GM18505 (cell line): ENCODE measurements at regions not wholly inside any gene's neighbourhood (a gene's known extent, or its start where the extent isn't known, plus 50 kb on each side); places are given as distances from the start of the nearest gene placed in this dataset.
"Not testable (repeated sequence)": the region's sequence is repeated elsewhere in the genome, so short reads cannot be mapped to it uniquely, and the experiment has no call there.

Experiments used
- ATAC-seq: cut with Tn5 transposase; IDR thresholded peaks from one replicate; pipeline ENCODE4 v1.9.1; 2021; ENCODE audit not compliant: unreplicated experiment
- POLR2A ChIP-seq: IDR thresholded peaks from 4 replicates; pipeline ENCODE4 v1.6.1; 2011; ENCODE audit warnings: borderline replicate concordance; ENCODE audit not compliant: insufficient read depth, insufficient read length; ENCODE audit errors: extremely low read depth

DNA sequence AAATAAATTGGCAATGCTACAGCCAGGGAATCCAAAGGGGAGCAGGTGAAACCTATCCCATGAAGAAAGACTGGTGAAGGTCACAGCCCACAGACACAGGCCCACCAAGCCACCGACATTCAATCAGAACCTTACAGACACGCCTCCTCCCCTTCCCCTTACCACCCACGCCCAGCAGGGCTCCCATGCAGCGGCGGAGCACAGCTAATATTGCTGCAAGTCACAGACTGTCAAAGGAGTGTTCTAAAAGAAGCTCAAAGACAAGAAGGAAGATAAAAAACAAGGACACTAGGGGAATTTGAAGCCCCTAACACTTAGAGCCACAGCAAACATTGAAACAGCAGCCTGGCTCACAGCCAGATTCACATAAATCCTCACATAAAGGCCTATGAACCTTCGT lies 91.2 kb downstream of the MED10 start:
- no peak for ATAC-seq
- no peak for TF ChIP-seq POLR2A

DNA sequence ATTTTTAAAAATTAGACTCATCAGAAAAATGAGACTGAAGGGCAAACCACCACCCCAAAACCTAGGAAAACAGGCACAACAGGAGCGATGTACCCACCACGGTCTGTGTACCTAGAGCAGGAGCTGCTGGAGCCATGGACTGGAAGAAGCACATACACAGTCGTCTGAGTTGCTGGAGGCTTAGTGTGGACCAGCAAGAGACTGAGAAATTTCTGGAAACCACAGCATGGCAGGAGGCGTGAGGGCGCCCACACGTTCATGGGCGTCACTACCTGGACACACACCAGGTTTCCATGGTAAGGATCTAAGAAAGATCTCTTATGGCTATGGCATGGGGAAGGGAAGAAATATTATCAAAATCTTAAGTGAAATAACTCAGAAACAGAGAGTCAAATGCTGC lies 91.9 kb downstream of the MED10 start:
- ATAC-seq: no peak
- no peak for TF ChIP-seq POLR2A

DNA sequence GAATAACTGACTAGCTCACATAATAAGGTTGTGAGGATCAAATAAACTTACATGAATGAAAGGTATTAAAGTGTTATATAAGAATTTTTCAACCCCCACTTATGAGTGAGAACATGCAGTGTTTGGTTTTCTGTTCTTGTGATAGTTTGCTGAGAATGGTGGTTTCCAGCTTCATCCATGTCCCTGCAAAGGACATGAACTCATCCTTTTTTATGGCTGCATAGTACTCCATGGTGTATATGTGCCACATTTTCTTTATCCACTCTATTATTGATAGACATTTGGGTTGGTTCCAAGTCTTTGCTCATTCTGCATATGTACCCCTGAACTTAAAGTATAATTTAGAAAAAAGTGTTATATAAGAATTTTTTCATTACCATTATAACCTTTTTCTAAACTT lies 93.9 kb downstream of the MED10 start:
- ATAC-seq: not testable (repeated sequence)

DNA sequence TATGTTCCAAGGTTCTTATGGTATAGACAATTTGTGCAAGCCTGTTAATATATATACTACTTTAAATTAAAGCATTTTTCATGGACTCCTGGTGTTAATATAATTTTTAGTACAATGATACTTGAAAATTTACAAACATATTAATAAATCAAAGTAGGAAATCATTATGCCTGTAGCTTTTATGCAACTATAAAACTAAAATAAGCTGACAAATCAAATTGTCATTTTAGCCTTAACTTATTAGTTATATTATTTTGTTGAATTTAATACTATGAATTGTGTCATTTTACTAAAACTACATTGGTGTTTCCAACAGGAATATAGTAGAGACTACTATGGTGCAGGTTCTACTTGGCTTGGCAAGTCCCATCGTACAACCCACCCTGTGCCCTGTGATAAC lies 96.0 kb downstream of the MED10 start:
- no peak for TF ChIP-seq POLR2A

DNA sequence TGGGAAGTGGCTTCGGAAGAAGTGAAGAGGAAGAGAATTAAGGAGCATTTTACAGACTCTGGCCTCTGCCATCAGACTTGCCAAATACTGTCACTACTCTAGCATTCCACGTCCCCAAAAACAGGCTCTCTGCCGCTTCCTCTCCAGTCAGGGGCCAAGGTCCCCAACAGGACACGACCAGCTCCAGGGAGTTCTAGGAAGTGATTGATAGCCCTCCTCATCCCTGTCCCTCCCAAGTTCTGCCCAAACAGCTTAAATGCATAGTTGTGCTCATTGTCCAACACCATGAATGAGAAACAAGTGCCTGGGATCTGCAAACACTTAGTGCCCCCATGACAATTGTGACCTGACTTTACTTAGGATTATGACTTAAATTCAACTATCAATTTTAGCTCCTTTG lies 96.5 kb downstream of the MED10 start:
- TF ChIP-seq POLR2A: no peak
- no peak for ATAC-seq

More for the DNA sequence above, 96.0 kb downstream of the MED10 start:
- no peak for ATAC-seq

DNA sequence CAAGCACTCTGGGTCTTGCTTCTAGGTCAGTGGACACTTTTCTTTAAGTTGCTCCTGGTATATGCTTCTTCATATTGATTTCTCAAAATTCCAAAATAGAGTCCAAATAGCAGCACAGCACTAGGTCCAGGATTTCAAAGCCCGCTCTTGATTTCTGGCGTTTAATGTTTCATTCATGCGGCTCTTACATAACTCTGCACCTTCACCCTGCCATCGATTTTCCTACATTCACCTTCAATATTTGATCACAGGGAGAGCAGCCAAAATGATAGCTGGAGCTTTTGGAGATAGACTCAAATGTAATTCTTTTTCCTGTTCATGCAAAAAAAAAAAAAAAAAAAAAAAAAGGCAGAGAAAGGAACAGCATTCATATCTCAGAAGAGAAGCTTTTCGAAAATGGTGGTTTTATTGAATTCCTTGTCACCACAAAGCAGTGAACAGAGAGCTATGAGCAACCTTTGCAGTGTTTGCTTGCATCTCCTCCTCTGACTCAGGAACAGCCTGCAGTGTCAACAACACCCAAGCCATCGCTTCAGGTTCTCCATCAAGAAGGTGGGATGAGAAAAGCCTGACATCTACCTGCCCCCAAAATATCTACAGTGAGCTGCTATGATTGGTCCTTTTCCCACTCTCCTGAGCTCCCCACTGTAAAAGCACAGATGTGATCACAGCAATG lies 97.8 kb downstream of the MED10 start:
- ATAC-seq: no peak
- TF ChIP-seq POLR2A: no peak

DNA sequence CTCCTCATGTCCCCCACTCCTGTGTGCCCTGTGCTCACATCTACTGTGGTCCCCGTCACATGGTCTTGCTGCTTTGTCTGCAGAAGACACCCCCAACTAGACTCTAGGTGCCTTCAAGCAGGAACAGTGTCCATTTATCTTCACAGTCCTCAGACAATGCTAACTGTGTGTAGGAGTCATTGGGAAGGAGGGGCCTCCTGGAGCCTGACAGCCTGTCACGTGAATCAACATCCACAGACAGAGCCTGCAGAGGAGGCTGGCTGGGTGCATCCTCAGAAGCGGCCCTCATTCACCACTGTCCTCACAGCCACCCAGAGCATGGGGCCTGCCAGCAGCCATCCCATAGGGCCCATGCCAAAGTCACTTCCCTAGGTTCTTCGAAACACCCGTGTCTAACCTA lies 98.7 kb downstream of the MED10 start:
- no peak for TF ChIP-seq POLR2A
- ATAC-seq: no peak

DNA sequence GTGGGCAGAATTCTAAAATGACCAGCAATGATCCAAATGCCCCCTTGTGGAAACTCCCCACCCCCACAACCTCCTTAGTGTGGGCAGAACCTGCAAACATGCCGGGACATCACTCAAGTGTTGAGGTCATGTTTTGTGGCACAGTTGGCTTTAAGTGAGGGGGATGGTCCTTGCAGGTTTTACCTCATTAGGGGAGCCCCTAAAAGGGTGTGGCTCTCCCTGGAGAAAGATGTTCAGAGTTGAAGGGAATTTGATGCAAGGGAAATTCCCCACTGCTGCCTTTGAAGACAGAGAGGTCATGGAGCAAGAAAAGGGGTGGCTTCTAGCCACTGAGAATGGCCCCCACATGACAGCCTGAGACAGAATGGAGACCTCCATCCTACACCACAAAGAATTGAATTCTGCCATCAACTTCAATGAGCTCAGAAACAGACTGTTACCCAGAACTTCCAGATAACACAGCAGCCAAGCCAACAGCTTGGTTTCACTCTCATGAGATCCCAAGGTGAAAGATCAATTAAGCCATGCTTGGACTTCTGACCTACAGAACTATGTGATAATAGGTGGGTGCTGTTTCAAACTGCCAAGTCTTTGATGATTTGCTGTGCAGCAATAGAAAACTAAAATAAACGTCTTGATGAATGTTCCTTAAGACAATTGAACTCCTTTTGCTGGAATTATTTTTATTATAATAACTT lies 103.4 kb downstream of the MED10 start:
- no peak for ATAC-seq
- TF ChIP-seq POLR2A: no peak

DNA sequence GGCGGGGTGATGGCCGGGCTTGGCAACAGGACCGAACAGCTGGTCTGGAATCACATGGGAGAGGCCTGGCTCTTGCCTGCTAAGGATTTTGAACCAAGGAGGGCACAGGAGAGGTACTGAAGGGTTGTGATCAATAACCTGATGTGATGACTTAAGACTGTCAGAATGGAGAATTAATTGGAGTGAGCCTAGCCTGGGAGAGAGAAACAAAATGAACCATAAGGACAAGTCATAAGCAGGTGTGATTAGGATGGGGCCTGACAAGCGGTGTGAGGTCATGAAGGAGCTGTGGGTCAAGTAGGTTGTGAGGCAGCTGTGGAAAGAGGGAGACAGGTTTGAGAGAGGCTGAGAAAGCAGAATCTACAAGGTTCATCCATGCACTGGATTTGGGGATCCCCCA lies 104.6 kb downstream of the MED10 start:
- no peak for ATAC-seq
- TF ChIP-seq POLR2A: no peak

DNA sequence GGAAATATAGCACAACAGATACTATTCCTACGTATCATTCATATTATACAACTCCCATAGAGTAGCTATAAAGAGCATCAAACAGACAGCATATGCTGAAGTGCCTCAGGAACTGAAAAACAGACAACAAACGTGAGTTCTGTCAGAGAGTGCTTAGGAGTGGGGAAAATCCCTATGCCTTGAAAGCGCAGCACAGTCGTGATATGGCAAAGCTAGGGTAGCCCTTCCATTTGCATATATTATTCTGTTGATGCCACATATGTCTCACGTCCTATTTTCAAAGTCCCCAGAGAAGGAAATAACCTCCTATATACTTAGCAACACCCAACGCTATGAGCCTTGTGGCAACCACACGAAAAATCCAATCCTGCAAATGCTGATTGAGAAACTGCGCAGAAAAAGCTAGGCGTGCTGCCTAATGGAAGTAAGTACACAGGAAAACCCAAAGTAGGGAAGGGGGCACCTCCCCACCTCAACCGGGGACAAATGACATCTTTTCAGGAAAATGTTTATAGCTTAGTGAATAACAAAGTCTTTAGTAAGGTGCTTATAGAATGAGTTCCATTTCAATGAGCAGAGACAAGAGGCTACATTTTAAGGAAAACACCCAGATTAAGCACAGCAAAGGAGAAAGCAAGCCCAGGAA lies 105.1 kb downstream of the MED10 start:
- peak; percentile 61 for ATAC-seq
- no peak for TF ChIP-seq POLR2A

DNA sequence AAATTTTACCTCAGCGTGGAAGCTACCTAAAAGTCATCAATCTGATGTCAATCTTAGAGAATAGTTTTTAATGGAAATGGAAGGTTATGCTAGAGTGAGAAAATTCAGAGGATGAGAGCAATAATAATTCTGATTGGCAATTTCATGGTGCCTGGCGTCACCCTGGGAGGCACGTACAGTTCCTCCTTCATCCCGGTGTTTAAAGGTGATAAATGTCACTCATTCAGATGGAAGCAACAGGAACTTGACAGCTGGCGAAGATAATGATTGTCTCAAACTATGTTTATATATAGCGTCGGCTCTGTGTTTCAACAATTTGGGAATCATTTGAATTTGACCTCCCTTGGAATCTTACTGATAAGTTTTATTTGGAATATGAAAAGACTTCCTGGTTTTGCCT lies 108.4 kb downstream of the MED10 start:
- ATAC-seq: no peak
- TF ChIP-seq POLR2A: no peak

DNA sequence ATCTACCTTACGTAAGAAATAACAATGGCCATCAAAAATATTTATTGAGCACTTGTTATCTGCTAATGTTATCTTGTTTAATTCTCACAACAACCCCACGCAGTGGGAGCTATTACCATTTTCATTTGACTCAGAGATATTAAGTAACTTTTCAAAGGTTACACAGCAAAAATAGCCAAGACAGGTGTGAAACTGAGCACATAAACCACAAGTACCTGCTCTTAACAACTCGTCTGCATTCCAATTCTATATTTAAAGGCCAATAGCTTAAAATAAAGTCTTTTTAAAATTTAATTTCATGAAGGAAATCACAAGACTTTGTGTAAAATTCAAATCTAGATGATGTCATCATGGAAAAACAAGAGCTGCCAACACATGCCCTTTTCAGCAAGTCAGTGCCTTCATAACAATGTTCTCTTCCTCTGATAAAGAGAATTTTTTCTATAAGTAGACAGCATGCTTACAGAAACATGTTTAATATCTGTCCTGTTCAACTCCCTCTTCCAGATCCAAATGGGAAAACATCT lies 111.6 kb downstream of the MED10 start:
- ATAC-seq: no peak
- TF ChIP-seq POLR2A: no peak

DNA sequence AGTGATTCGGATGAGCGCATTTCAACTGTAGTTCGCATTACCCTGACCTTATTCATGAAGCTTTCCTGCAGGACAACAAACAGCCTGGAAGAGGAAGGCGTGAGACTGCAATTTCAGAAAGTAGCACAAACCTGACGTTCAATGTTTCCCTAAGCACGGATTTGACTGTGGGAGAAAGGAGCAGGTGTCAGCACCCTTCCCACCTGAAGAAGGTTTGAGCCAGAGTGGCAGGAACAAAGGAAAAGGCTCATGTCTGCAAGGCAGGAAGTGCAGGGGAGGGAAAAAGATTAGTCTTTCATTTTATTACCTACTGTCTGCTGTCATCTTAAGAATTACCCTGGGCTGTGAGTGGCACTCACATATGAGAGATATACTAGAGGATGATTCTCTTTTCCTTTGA lies 114.0 kb downstream of the MED10 start:
- TF ChIP-seq POLR2A: no peak

More for the DNA sequence above, 114.0 kb downstream of the MED10 start:
- no peak for ATAC-seq
